ENCODE measurements at regions not wholly inside any gene's neighbourhood (a gene's known extent, or its start where the extent isn't known, plus 50 kb on each side); places are given as distances from the start of the nearest gene placed in this dataset.

DNA sequence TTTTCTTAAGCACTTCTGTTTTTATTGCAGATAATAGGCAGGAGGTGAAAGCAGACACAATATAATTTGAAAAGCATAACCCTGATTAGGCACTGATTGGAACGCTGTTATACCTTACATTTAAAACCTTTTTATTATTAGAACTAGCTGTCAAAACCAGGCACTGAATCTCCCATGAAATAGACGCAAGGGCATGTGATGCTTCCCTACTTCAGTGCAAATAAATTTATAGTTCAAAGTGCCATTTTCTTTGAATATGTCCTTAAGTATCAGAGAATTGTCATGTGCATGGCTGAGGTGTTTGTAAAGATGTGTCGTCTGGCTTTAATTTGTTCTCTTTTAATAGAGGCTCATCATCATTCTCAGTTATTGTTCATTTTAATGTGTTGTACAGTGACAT, 386.0 kb downstream of the NR2F2 start:
- H3K4me3 Mint-ChIP-seq = no peak overlapping the region
- no peaks in the 10 kb centered on the region for H3K9me3 Mint-ChIP-seq (ENCODE audit: low read depth)
- CTCF ChIA-PET = no interaction called here
- no peak overlapping the region for H3K27ac Mint-ChIP-seq
- H3K27me3 Mint-ChIP-seq = no peaks in the 10 kb centered on the region
- no peak for DNase-seq
- H3K36me3 Mint-ChIP-seq = no peaks in the 10 kb centered on the region
- no peaks in the 10 kb centered on the region for H3K4me1 Mint-ChIP-seq
- ATAC-seq = no peak

DNA sequence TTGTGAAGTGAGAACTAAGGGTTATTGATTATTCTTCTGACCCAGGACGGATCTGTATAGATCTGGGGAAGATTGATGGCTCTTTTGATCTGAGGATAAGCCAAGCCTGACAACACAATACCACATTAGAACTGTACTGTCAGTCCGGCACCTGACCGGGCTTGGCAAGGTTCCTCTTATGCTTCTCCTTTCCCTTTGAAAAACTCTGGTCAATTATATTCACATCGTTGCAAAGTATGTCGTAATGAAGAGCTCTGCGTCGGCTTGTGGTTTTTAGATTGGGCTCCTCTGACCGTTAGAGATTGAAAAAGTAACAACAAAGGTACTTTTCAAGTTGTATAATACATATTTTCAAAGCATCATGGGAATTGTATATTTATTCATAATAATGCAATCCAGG, 389.8 kb downstream of the NR2F2 start:
- Mint-ChIP-seq H3K36me3 (no peaks in the 10 kb centered on the region), H3K27ac (no peak overlapping the region), H3K4me3 (no peak overlapping the region), H3K9me3 (ENCODE audit: low read depth) (no peaks in the 10 kb centered on the region), H3K4me1 (no peaks in the 10 kb centered on the region), H3K27me3 (no peaks in the 10 kb centered on the region)
- ATAC-seq (no peak), DNase-seq (no peak)
- CTCF ChIA-PET = no interaction called here

DNA sequence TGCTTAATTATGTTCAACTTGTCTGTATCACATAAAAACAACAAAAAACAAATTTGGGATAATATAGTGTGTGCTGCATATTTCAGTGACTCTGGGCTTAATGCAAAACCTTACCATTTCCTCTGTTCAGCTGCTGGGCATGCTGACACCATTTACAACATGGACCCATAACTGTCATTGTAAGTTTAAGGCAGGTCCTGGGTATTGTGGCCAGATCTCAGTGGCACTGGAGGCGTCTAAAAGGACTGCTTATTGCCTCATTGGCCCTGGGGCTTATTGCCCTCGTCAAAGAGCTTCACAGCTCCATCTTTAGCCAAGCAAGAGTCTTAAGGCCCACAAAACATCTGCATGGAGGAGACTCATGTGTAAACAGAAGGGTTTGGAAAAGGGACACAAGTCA, 390.2 kb downstream of the NR2F2 start:
- no peak for ATAC-seq
- Mint-ChIP-seq H3K36me3 (no peaks in the 10 kb centered on the region), H3K4me3 (no peak overlapping the region), H3K9me3 (ENCODE audit: low read depth) (no peaks in the 10 kb centered on the region), H3K4me1 (no peaks in the 10 kb centered on the region), H3K27me3 (no peaks in the 10 kb centered on the region), H3K27ac (no peak overlapping the region)
- CTCF ChIA-PET = no interaction called here
- no peak for DNase-seq

DNA sequence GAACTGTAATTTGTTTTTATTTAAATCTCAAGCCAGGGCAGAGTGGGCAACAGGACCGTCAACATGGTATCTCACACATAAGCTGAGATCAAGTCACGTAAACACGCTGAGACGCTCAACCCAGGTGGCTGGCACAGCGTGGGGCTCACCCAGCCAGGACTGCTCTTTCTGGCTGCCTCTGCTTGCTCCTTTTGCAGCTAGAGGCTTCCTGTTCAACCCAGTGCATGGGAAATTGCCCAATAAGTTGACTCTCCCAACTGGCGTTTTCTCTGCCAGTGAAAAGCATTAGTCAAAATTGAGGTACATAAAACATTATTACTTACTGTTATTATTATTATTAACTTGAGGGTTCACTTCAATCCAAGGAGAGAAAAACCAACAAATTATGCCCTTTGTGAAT, 398.1 kb downstream of the NR2F2 start:
- ATAC-seq (no peak), DNase-seq (no peak)
- H3K27me3 Mint-ChIP-seq = no peaks in the 10 kb centered on the region
- no peaks in the 10 kb centered on the region for H3K36me3 Mint-ChIP-seq
- no peak overlapping the region for H3K4me3 Mint-ChIP-seq
- H3K9me3 Mint-ChIP-seq (ENCODE audit: low read depth) = no peaks in the 10 kb centered on the region
- H3K4me1 Mint-ChIP-seq = no peaks in the 10 kb centered on the region
- CTCF ChIA-PET = no interaction called here
- no peak overlapping the region for H3K27ac Mint-ChIP-seq

DNA sequence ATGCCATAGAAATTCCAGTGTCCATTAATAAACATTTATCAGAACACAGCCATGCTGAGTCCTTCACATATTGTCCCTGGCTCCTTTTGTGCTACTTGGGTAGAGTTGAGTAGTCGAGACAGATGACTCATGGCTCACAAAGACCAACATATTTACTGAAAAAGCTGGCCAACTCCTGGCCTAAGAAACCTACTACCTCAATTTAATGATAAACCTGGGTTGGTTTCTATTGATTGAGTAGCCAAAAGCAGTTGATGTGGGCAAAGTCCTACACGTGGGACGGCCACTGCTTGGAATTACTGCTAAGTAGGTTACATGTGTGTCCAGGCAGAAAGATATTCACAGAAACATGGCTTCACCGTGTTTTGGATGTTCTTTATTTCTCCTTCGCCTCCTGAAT, 402.2 kb downstream of the NR2F2 start:
- Mint-ChIP-seq H3K4me1 (no peaks in the 10 kb centered on the region), H3K4me3 (no peak overlapping the region), H3K27ac (no peak overlapping the region), H3K9me3 (ENCODE audit: low read depth) (peaks cover 2% of the 10 kb centered on the region), H3K36me3 (no peaks in the 10 kb centered on the region), H3K27me3 (no peaks in the 10 kb centered on the region)
- no peak for ATAC-seq
- no peak for DNase-seq
- CTCF ChIA-PET = no interaction called here

DNA sequence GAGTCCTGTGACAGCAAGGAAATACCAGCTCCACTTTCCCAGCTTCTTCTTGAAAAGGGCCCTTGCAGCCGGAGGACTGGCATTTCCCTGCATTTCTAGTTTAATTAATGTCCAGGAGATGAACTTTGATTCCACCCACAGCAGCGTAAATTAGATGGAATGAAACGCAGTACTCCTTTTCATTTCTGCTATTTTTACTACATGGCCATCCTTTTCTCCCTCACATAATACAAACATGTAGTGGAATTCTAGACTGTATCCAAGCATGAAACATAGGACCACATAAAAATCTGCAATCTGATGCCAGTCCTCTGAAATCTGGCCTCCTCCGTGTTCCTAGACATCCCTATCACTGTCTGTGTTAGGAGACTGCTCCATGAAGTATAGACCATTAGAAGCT, 403.2 kb downstream of the NR2F2 start:
- Mint-ChIP-seq H3K36me3 (no peaks in the 10 kb centered on the region), H3K9me3 (ENCODE audit: low read depth) (peaks cover 2% of the 10 kb centered on the region), H3K27me3 (no peaks in the 10 kb centered on the region), H3K4me1 (no peaks in the 10 kb centered on the region), H3K4me3 (no peak overlapping the region), H3K27ac (no peak overlapping the region)
- no peak for DNase-seq
- ATAC-seq = no peak
- CTCF ChIA-PET = no interaction called here

DNA sequence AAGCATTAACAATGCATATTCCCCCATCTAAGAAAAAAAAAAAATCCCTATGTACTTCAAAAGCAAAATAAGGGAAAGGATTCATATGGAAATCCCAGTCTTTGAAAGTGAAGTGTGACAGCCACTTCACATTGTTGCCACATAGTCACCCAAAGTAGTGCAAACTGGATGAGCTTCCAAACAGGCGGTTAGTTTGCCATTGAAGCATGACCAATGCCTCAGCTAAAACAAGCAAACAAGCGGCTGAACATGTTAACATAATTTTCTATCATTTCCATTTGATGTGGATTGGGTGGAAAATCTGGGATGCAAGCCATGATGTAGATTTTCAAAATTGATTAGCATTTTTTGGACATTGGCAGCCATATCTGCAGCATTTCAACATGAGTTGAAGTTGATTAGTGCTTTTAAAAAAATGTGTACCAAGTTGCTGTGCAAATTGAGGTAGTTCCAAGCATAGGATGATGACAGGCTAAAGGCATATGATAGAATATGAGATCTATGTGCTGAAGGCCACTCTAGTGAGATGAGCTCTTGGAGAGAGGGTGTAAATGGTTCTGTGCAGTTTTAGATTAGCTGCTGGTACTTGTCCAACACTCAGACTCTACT, 405.2 kb downstream of the NR2F2 start:
- DNase-seq (no peak), ATAC-seq (no peak)
- CTCF ChIA-PET = no interaction called here
- H3K9me3 Mint-ChIP-seq (ENCODE audit: low read depth) = peaks cover 2% of the 10 kb centered on the region
- no peaks in the 10 kb centered on the region for H3K36me3 Mint-ChIP-seq
- no peaks in the 10 kb centered on the region for H3K27me3 Mint-ChIP-seq
- no peak overlapping the region for H3K27ac Mint-ChIP-seq
- no peak overlapping the region for H3K4me3 Mint-ChIP-seq
- no peaks in the 10 kb centered on the region for H3K4me1 Mint-ChIP-seq

DNA sequence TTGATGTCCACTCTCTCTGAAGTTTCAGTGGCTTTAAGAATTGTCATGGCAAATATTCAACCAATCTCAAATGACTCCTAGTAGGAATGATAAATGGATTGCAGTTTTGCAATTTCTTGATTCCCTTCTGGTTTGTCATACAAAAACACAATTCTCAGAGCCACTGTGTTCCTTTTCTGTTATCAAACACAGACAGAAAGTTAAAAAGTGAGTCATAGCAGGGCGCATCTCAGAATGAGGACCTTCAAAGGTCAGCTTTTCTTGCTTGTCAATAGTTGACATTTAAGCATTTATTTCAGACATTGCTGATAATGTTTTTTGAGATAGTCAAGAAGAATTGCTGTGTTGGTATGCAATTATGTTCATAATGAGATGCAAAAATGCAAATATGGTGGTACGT, 405.9 kb downstream of the NR2F2 start:
- DNase-seq (no peak), ATAC-seq (no peak)
- Mint-ChIP-seq H3K36me3 (no peaks in the 10 kb centered on the region), H3K27ac (no peak overlapping the region), H3K27me3 (no peaks in the 10 kb centered on the region), H3K9me3 (ENCODE audit: low read depth) (peaks cover 2% of the 10 kb centered on the region), H3K4me1 (no peaks in the 10 kb centered on the region), H3K4me3 (no peak overlapping the region)
- CTCF ChIA-PET = no interaction called here

DNA sequence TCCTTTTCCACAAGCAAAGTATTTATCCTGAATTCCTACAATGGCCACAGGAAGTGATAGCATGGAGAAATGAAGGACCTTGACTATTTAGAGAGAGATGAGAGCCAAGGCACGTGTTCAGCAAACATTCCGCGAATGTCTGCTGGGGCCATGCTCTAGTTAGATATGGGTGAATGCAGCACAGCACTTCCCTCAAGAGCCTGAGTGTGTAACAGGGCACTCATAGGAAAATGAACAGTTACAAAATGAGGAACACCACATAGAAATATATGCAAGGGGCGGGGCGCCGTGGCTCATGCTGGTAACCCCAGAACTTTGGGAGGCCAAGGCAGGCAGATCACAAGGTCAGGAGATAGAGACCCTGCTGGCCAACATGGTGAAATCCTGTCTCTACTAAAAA, 406.9 kb downstream of the NR2F2 start:
- peaks cover 2% of the 10 kb centered on the region for H3K9me3 Mint-ChIP-seq (ENCODE audit: low read depth)
- H3K4me3 Mint-ChIP-seq = no peak overlapping the region
- H3K27me3 Mint-ChIP-seq = no peaks in the 10 kb centered on the region
- H3K36me3 Mint-ChIP-seq = no peaks in the 10 kb centered on the region
- no peak for ATAC-seq
- CTCF ChIA-PET = no interaction called here
- H3K27ac Mint-ChIP-seq = no peak overlapping the region
- no peak for DNase-seq
- H3K4me1 Mint-ChIP-seq = no peaks in the 10 kb centered on the region

DNA sequence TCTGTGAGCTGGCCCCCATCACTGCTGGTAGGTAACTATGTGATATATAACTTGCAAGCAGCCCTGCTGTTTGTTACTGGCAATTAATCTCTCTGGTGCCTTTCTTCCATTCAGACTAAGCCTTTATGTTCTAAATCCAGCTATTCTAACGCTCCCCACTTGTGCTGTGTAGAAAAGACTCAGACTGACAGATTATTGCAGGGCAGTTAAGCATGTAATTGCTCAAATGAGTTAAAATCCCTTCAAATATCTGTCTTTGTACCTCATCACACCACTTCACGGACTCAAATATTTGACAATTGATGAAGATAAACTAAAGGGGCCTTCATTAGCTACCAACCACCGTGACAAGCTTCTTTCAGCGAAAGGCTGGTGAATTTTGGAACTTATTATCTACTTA, 416.2 kb downstream of the NR2F2 start:
- no peaks in the 10 kb centered on the region for H3K4me1 Mint-ChIP-seq

DNA sequence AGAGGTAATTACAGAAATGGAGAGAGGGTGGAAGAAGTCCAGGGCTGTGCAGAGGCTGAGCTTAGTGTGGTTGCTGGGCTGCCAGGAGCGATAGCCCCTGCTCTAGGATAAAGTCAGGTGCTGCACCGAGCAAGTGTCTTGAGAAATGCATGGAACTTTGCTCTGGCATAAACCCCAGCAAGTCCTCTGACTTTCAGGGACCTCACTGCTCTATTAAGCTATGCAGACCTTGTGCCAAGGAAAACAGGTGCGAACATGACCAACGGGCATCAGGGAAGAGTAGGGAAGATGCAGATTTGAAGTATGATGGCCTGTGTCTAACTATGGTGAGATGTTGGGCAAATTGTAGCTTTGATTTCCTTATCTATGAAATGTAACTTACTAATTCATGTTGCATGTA, 416.8 kb downstream of the NR2F2 start:
- CTCF ChIA-PET = no interaction called here
- DNase-seq (no peak), ATAC-seq (no peak)
- H3K4me3 Mint-ChIP-seq = no peak overlapping the region
- H3K9me3 Mint-ChIP-seq (ENCODE audit: low read depth) = peaks cover 5% of the 10 kb centered on the region
- H3K36me3 Mint-ChIP-seq = no peaks in the 10 kb centered on the region
- H3K4me1 Mint-ChIP-seq = no peaks in the 10 kb centered on the region
- H3K27me3 Mint-ChIP-seq = no peaks in the 10 kb centered on the region
- no peak overlapping the region for H3K27ac Mint-ChIP-seq

More for the DNA sequence above, 416.2 kb downstream of the NR2F2 start:
- ATAC-seq (no peak), DNase-seq (no peak)
- no peak overlapping the region for H3K27ac Mint-ChIP-seq
- H3K4me3 Mint-ChIP-seq = no peak overlapping the region
- no peaks in the 10 kb centered on the region for H3K27me3 Mint-ChIP-seq
- peaks cover 5% of the 10 kb centered on the region for H3K9me3 Mint-ChIP-seq (ENCODE audit: low read depth)
- no peaks in the 10 kb centered on the region for H3K36me3 Mint-ChIP-seq
- CTCF ChIA-PET = no interaction called here

DNA sequence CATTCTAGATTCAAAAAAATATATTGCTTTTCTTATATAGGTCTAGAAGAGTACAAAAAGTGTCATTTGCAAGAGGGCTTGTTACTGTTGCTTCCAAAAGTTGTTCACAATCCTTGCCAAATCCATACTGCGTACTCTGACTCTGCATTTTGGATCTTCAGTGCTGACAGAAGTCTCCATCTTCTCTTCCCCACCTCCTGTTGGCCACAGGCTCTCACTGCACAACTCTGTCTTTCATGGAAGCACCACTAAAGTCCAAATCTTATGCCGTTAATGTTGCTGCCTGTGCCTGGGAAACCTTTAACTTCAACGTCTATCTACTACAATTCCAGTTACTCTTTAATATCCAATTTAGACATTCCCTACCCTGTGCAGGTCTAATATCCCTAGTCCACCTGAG, 419.9 kb downstream of the NR2F2 start:
- ATAC-seq (no peak), DNase-seq (no peak)
- Mint-ChIP-seq H3K4me1 (no peaks in the 10 kb centered on the region), H3K36me3 (no peaks in the 10 kb centered on the region), H3K27me3 (no peaks in the 10 kb centered on the region), H3K27ac (no peak overlapping the region), H3K4me3 (no peak overlapping the region), H3K9me3 (ENCODE audit: low read depth) (peaks cover 3% of the 10 kb centered on the region)
- CTCF ChIA-PET = interaction anchor here (1.0 kb wide), 1 partner anchor 38 kb away, joined by 3 read pairs; no protein-coding TSS in a partner anchor

DNA sequence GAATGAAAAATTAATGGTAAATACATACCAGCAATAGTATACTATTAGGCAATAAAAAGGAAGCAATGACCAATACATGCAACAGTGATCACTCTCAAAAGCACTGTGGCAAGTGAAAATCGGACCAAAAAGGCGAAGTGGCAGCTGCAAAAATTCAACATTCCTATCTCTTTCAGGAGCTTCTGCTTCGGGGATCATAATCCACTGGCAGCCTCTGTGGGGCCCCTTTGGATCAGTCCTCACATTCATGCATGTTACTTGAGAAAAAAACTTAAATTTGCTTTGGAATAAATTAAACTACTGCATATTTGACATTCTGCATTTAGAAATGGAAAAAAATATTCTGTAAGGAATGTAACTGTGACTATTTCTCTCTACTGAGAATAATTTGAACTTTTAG, 425.6 kb downstream of the NR2F2 start:
- Mint-ChIP-seq H3K27ac (no peak overlapping the region), H3K9me3 (ENCODE audit: low read depth) (peaks cover 8% of the 10 kb centered on the region), H3K4me1 (no peaks in the 10 kb centered on the region), H3K36me3 (no peaks in the 10 kb centered on the region), H3K27me3 (no peaks in the 10 kb centered on the region), H3K4me3 (no peak overlapping the region)
- ATAC-seq = no peak
- DNase-seq = no peak
- CTCF ChIA-PET = no interaction called here

DNA sequence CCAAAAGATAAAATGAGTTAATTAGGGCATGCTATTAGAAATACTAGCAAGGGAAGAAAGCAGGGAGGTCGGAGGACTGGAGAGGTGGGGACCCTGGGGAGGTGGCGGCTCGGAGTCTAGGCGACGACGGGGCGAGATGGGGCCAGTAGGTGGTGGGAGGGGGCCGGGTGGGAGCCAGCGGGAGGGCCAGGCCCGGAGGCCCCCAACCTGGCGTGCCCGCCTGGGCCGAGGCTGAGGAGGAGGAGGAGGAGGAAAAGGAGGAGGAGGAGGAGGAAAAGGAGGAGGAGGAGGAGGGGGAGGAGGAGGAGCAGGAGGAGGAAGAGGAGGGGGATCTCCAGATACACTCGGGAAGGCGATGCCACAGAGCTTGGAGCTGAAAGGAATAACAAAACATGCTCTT, 426.2 kb downstream of the NR2F2 start:
- Mint-ChIP-seq H3K9me3 (ENCODE audit: low read depth) (peaks cover 8% of the 10 kb centered on the region), H3K27me3 (no peaks in the 10 kb centered on the region), H3K27ac (no peak overlapping the region), H3K36me3 (no peaks in the 10 kb centered on the region), H3K4me1 (no peaks in the 10 kb centered on the region), H3K4me3 (no peak overlapping the region)
- CTCF ChIA-PET = no interaction called here
- DNase-seq = no peak
- ATAC-seq = no peak

DNA sequence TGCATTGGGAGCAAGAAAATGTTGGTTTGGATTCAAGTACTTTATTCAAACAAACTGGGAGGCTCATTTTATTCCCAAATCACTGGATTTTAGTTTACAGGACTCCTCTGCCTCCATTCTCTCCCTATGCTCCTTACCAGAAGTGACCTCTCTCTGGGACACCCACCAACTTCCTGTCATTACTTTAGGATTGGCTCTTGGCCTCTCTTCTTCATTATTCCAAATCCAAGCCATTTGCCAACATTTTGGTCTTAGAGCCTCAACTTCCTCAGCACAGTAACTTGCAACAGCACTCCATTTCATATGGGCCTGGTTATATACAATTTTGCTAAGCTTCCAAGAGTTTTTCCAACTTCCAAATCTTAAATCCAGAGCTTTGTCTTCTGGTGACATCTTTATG, 432.1 kb downstream of the NR2F2 start:
- DNase-seq (no peak), ATAC-seq (no peak)
- CTCF ChIA-PET = no interaction called here
- Mint-ChIP-seq H3K27ac (no peak overlapping the region), H3K9me3 (ENCODE audit: low read depth) (peaks cover 7% of the 10 kb centered on the region), H3K36me3 (no peaks in the 10 kb centered on the region), H3K4me3 (no peak overlapping the region), H3K4me1 (no peaks in the 10 kb centered on the region), H3K27me3 (no peaks in the 10 kb centered on the region)

All from activated CD8-positive, alpha-beta memory T cell treated with anti-CD3 and anti-CD28 coated beads, Interleukin-2, amount 10 ng/mL, durations not matched to agents 7 days and 5 days (primary cell).